ENCODE measurements at regions not wholly inside any gene's neighbourhood (a gene's known extent, or its start where the extent isn't known, plus 50 kb on each side); places are given as distances from the start of the nearest gene placed in this dataset.

- TF ChIP-seq USF2 (IDR thresholded peaks at IDR 0.05; ENCODE audit: low read length) (no peak), KDM4A (IDR thresholded peaks at IDR 0.05; ENCODE audit: low read depth, low read length, severe bottlenecking) (no peak), RAD21 (IDR thresholded peaks at IDR 0.05 in 1 of 2, conservative IDR thresholded peaks at IDR 0.05 in 1 of 2; ENCODE audit: low read depth in 2 of 2, low read length in 2 of 2) (no peak), GTF2F1 (IDR thresholded peaks at IDR 0.05; ENCODE audit: borderline replicate concordance, low read depth, low read length) (no peak), TEAD4 (IDR thresholded peaks at IDR 0.05; ENCODE audit: low read depth, low read length) (no peak)
These were observed 132.0 kb downstream of the INHBB start (continued) for GRCh38 chr2:120477831-120478481.
